GM12878 (cell line): ENCODE measurements at regions not wholly inside any gene's neighbourhood (a gene's known extent, or its start where the extent isn't known, plus 50 kb on each side); places are given as distances from the start of the nearest gene placed in this dataset.

Source experiments
- ATAC-seq: fragments of 200-7000 bp; cut with Tn5 transposase; 3 replicates; pipeline ENCODE4 v1.9.1; 2020; ENCODE audit warnings: mild to moderate bottlenecking, moderate library complexity
- BruUV-seq: library from RNA; stranded (reverse); fragments of 400-500 nt; replicated peaks from 2 replicates; lab custom pipeline; 2021; lab: Mats Ljungman, UMichigan
- CTCF ChIA-PET: fragments of 300-600 bp; sonication (Branson Sonifier 250); formaldehyde crosslinking; extraction: SDS; loops from one replicate; lab custom pipeline; 2021; ENCODE audit warnings: inconsistent platforms; lab: Yijun Ruan, JAX
- POLR2A ChIA-PET: fragments of 350-600 bp; formaldehyde crosslinking; extraction: SDS; loops from one replicate; lab custom pipeline; 2021; ENCODE audit warnings: inconsistent platforms; lab: Charles Lee
- RAD21 ChIA-PET: fragments of 300-600 bp; sonication (Branson Sonifier 250); formaldehyde crosslinking; loops from one replicate; lab custom pipeline; 2023; ENCODE audit warnings: antibody characterized with exemption; ENCODE audit not compliant: unreplicated experiment; lab: Charles Lee
- SMC1A ChIA-PET: fragments of 300-600 bp; sonication (Branson Sonifier 250); formaldehyde crosslinking; loops from one replicate; lab custom pipeline; 2023; ENCODE audit not compliant: unreplicated experiment, uncharacterized antibody; lab: Charles Lee
- DNase-seq: peaks from one replicate; pipeline ENCODE4 v3.0.0-alpha.2; 2011; ENCODE audit warnings: low read depth, low spot score
- FAIRE-seq: peaks from 3 replicates; lab custom pipeline; 2011; peaks lifted over from hg19 to GRCh38; lab: Jason Lieb, UNC
- H2AFZ ChIP-seq: 2 replicates; pipeline ENCODE4 v1.6.0; 2011; ENCODE audit warnings: low read depth, low read length, control low read depth; ENCODE audit not compliant: control insufficient read depth
- H3K27ac ChIP-seq: 2 replicates; pipeline ENCODE4 v1.5.1; 2011; ENCODE audit warnings: control low read depth; ENCODE audit not compliant: control insufficient read depth, insufficient read depth
- H3K27me3 ChIP-seq, 2 experiments: replicated peaks in 1 of 2; 2 replicates each; pipeline versions ENCODE4 v1.6.0 to v1.6.1; 2011; ENCODE audit warnings: low read length in 1 of 2; ENCODE audit not compliant: control insufficient read depth in 2 of 2, insufficient read depth in 2 of 2
- H3K36me3 ChIP-seq, 2 experiments: 2 replicates each; pipeline ENCODE4 v1.5.1; 2011; ENCODE audit warnings: low read length in 1 of 2; ENCODE audit not compliant: control insufficient read depth in 2 of 2, insufficient read depth in 2 of 2
- H3K4me1 ChIP-seq: 2 replicates; pipeline ENCODE4 v1.6.1; 2011; ENCODE audit warnings: mild to moderate bottlenecking, low read length, moderate library complexity, mixed read lengths; ENCODE audit not compliant: control insufficient read depth, insufficient read depth
- H3K4me2 ChIP-seq: 2 replicates; pipeline ENCODE4 v1.6.0; 2011; ENCODE audit warnings: control low read depth; ENCODE audit not compliant: control insufficient read depth, insufficient read depth
- H3K4me3 ChIP-seq: fragments of 200-600 bp; sonication (generic); 2 replicates; pipeline ENCODE4 v1.5.1; 2016
- H3K79me2 ChIP-seq: 2 replicates; pipeline ENCODE4 v1.6.0; 2011; ENCODE audit warnings: low read length; ENCODE audit not compliant: control insufficient read depth, insufficient read depth
- H3K9ac ChIP-seq: 2 replicates; pipeline ENCODE4 v1.8.0; 2011; ENCODE audit warnings: low read length, control low read depth, mixed read lengths; ENCODE audit not compliant: control insufficient read depth, insufficient read depth
- H3K9me3 ChIP-seq: replicated peaks from 3 replicates; pipeline ENCODE4 v1.5.1; 2011; ENCODE audit warnings: mild to moderate bottlenecking, low read length; ENCODE audit not compliant: control insufficient read depth, insufficient read depth
- H4K20me1 ChIP-seq: 2 replicates; pipeline ENCODE4 v1.6.0; 2011; ENCODE audit not compliant: control insufficient read depth, insufficient read depth
- ASH2L ChIP-seq: fragments of 300-600, 200-600 bp; sonication (generic); IDR thresholded peaks from 2 replicates; pipeline ENCODE4 v1.6.1; 2017; ENCODE audit warnings: low read depth, mild to moderate bottlenecking, borderline replicate concordance
- BACH1 ChIP-seq: fragments of 450-650 bp; IDR thresholded peaks from 2 replicates; pipeline ENCODE4 v1.6.1; 2017; ENCODE audit warnings: mild to moderate bottlenecking, borderline replicate concordance
- CEBPB ChIP-seq, 2 experiments: fragments of 150-350 bp in 1 of 2; IDR thresholded peaks; 2 replicates each; pipeline ENCODE4 v1.6.1; 2012 to 2014; ENCODE audit warnings: low read depth in 2 of 2, low read length in 2 of 2, borderline replicate concordance in 1 of 2, inconsistent platforms in 1 of 2
- EP300 ChIP-seq, 2 experiments: fragments of 150-350 bp in 1 of 2; IDR thresholded peaks; 2 replicates each; pipeline ENCODE4 v1.6.1; 2011 to 2012; ENCODE audit warnings: low read depth in 2 of 2, low read length in 2 of 2, borderline replicate concordance in 1 of 2, improper control_type of control experiment in 1 of 2, inconsistent platforms in 1 of 2; ENCODE audit not compliant: control insufficient read depth in 1 of 2
- HDAC2 ChIP-seq: fragments of 200-600 bp; sonication (generic); IDR thresholded peaks from 2 replicates; pipeline ENCODE4 v1.6.1; 2017
- JUNB ChIP-seq: IDR thresholded peaks from 2 replicates; pipeline ENCODE4 v1.6.1; 2016; ENCODE audit warnings: antibody characterized with exemption, mild to moderate bottlenecking
- JUND ChIP-seq: IDR thresholded peaks from 2 replicates; pipeline ENCODE4 v1.6.1; 2012; ENCODE audit warnings: low read depth, mild to moderate bottlenecking, low read length, improper control_type of control experiment, moderate library complexity
- MTA2 ChIP-seq: fragments of 450-650 bp; IDR thresholded peaks from 2 replicates; pipeline ENCODE4 v1.6.1; 2016; ENCODE audit warnings: low read depth, mild to moderate bottlenecking, moderate library complexity
- PAX8 ChIP-seq: fragments of 450-650 bp; IDR thresholded peaks from 2 replicates; pipeline ENCODE4 v1.6.1; 2017; ENCODE audit warnings: mild to moderate bottlenecking, moderate library complexity
- RAD21 ChIP-seq: IDR thresholded peaks from 2 replicates; pipeline ENCODE4 v1.6.1; 2011; ENCODE audit warnings: mild to moderate bottlenecking, low read depth, low read length, moderate library complexity; ENCODE audit not compliant: insufficient read depth
- RAD51 ChIP-seq: fragments of 450-650 bp; IDR thresholded peaks from 2 replicates; pipeline ENCODE4 v1.6.1; 2016; ENCODE audit warnings: moderate library complexity, mild to moderate bottlenecking, inconsistent platforms
- SIN3A ChIP-seq: IDR thresholded peaks from 2 replicates; pipeline ENCODE4 v1.6.1; 2012; ENCODE audit warnings: low read depth, low read length, improper control_type of control experiment
- TARDBP ChIP-seq: IDR thresholded peaks from 2 replicates; pipeline ENCODE4 v1.6.1; 2016; ENCODE audit warnings: borderline replicate concordance
- ZNF217 ChIP-seq: fragments of 450-650 bp; IDR thresholded peaks from 2 replicates; pipeline ENCODE4 v1.6.1; 2017; ENCODE audit warnings: antibody characterized with exemption, mild to moderate bottlenecking
- ZZZ3 ChIP-seq: IDR thresholded peaks from 2 replicates; pipeline ENCODE4 v1.6.1; 2011; ENCODE audit warnings: low read depth; ENCODE audit not compliant: control insufficient read depth, insufficient read length
- WGBS: methylation state at CpG from one replicate; pipeline ENCODE4 v1.1.6; 2016; ENCODE audit warnings: low lambda C conversion rate; ENCODE audit not compliant: insufficient replicate concordance, insufficient coverage; ENCODE audit errors: missing lambda C conversion rate; 5-methylcytosine and 5-hydroxymethylcytosine counted together
- in situ Hi-C: fragments of 300-500 bp; cut with MboI; formaldehyde crosslinking; loops from 9 replicates; pipeline ENCODE4 v1.14.3; 2018; ENCODE audit warnings: mixed read lengths
- intact Hi-C: fragments of 100-400 bp; cut with micrococcal nuclease; formaldehyde crosslinking; loops from one replicate; pipeline ENCODE4 v1.14.2; 2022; ENCODE audit not compliant: unreplicated experiment
- TF ChIP-seq, protein P1 (sequence below): IDR thresholded peaks from 2 replicates; pipeline ENCODE4 v1.6.1; 2012; ENCODE audit warnings: low read depth, low read length, improper control_type of control experiment
- TF ChIP-seq, protein P2 (sequence below): fragments of 450-650 bp; IDR thresholded peaks from 2 replicates; pipeline ENCODE4 v1.6.1; 2016; ENCODE audit warnings: mild to moderate bottlenecking

DNA sequence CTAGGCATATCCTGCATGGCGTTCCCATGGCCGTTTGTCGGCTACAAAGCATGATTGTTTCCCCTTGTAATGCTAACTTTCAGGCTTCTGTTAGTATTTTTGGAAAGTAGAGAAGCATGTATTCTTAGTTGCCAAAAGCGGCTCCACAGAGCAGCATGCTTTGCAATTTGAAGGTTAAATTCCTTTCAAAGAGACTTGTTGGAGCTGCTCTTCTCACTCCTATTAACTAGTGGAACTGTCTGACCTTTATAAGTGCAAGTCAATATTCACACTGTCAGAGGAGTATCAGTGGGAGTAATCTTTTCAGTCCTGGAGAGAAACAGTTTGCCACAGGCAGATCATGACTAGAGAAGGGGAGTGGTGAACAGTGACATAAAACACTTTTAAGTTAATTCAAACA is 656.1 kb upstream of the NOVA1 start:
- Histone ChIP-seq H4K20me1 (no peaks in the 10 kb centered on the region), H3K9me3 (no peaks in the 10 kb centered on the region), H3K36me3 (no peaks in the 10 kb centered on the region), H3K4me2 (no peak overlapping the region), H3K9ac (no peak overlapping the region), H3K4me1 (no peaks in the 10 kb centered on the region), H3K27ac (no peak overlapping the region), H3K79me2 (no peaks in the 10 kb centered on the region), H2AFZ (no peak overlapping the region), H3K4me3 (no peak overlapping the region), H3K27me3 (no peaks in the 10 kb centered on the region)
- no peak for ATAC-seq
- TF ChIP-seq PAX8 = no peak
- TF ChIP-seq HDAC2 = no peak
- TF ChIP-seq CEBPB (IDR thresholded peaks at IDR 0.05; ENCODE audit: borderline replicate concordance in 1 of 2, low read depth in 2 of 2, low read length in 2 of 2) = no peak
- no peak for TF ChIP-seq EP300 (IDR thresholded peaks at IDR 0.05; ENCODE audit: borderline replicate concordance in 1 of 2, control insufficient read depth in 1 of 2, low read depth in 2 of 2, low read length in 2 of 2)
- TF ChIP-seq RAD21 = no peak
- no peak for TF ChIP-seq SIN3A
- no peak for FAIRE-seq
- intact Hi-C loops (no loop called here), in situ Hi-C loops (no loop called here)
- RAD21 ChIA-PET = no interaction called here
- CTCF ChIA-PET = no interaction called here
- no TSS peak for BruUV-seq
- WGBS = 32% methylated on average over 4 of the region's 4 CpGs
- SMC1A ChIA-PET = no interaction called here
- POLR2A ChIA-PET = no interaction called here
- no peak for DNase-seq

DNA sequence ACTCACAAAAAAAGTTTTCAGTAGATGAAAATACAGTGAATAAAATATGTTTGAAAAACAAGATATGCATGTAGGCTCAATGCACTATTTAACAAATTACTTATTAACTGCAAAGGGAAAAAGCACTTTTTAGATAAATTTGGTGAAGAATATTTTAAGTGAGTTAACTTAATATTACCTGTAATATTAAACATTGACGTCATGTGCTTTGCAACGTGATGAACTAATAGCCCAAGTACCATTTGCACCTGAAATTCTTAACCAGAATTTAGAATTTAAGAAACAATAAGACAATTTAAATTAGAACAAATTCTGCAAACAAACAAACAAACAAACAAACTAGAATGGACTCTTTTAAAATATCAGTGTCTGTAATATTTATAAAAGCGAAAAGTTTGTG is 659.0 kb upstream of the NOVA1 start:
- H3K4me2 ChIP-seq = no peak overlapping the region
- no peaks in the 10 kb centered on the region for H3K4me1 ChIP-seq
- no peaks in the 10 kb centered on the region for H4K20me1 ChIP-seq
- intact Hi-C loops = no loop called here
- ChIA-PET SMC1A (no interaction called here), RAD21 (no interaction called here), CTCF (no interaction called here), POLR2A (no interaction called here)
- ATAC-seq (no peak), DNase-seq (no peak), FAIRE-seq (no peak)
- H3K9me3 ChIP-seq = no peaks in the 10 kb centered on the region
- no peak overlapping the region for H3K4me3 ChIP-seq
- 0% methylated on average over 3 of the region's 3 CpGs for whole genome bisulfite sequencing
- no peaks in the 10 kb centered on the region for H3K36me3 ChIP-seq
- no peak overlapping the region for H2AFZ ChIP-seq
- no peaks in the 10 kb centered on the region for H3K27me3 ChIP-seq
- H3K79me2 ChIP-seq = no peaks in the 10 kb centered on the region
- no TSS peak for BruUV-seq
- no peak overlapping the region for H3K9ac ChIP-seq
- in situ Hi-C loops = no loop called here
- no peak overlapping the region for H3K27ac ChIP-seq
- no peak for TF ChIP-seq RAD51
- TF ChIP-seq ASH2L = no peak
- no peak for TF ChIP-seq TARDBP
- no peak for TF ChIP-seq ZZZ3
- TF ChIP-seq JUND = no peak
- TF ChIP-seq, protein P1, sequence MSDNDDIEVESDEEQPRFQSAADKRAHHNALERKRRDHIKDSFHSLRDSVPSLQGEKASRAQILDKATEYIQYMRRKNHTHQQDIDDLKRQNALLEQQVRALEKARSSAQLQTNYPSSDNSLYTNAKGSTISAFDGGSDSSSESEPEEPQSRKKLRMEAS = no peak
- TF ChIP-seq ZNF217 = no peak
- no peak for TF ChIP-seq JUNB
- no peak for TF ChIP-seq MTA2
- TF ChIP-seq, protein P2, sequence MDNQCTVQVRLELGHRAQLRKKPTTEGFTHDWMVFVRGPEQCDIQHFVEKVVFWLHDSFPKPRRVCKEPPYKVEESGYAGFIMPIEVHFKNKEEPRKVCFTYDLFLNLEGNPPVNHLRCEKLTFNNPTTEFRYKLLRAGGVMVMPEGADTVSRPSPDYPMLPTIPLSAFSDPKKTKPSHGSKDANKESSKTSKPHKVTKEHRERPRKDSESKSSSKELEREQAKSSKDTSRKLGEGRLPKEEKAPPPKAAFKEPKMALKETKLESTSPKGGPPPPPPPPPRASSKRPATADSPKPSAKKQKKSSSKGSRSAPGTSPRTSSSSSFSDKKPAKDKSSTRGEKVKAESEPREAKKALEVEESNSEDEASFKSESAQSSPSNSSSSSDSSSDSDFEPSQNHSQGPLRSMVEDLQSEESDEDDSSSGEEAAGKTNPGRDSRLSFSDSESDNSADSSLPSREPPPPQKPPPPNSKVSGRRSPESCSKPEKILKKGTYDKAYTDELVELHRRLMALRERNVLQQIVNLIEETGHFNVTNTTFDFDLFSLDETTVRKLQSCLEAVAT = no peak
- TF ChIP-seq BACH1 = no peak
